ENCODE measurements at regions not wholly inside any gene's neighbourhood (a gene's known extent, or its start where the extent isn't known, plus 50 kb on each side); places are given as distances from the start of the nearest gene placed in this dataset.
"Not testable (repeated sequence)": the region's sequence is repeated elsewhere in the genome, so short reads cannot be mapped to it uniquely, and the experiment has no call there.

GRCh38 chr12:46647034-46647433 lies 178.8 kb downstream of the SLC38A4 start:
- Histone ChIP-seq H3K9me3 (replicated peaks in 1 of 2; ENCODE audit: control insufficient read depth in 1 of 2, insufficient read depth in 1 of 2, low read length in 2 of 2) (peaks cover 0 to 8% of the 10 kb centered on the region in 2 donors), H3K4me1 (ENCODE audit: control insufficient read depth in 1 of 2, insufficient read depth in 2 of 2, low read length in 2 of 2) (no peaks in the 10 kb centered on the region), H3K36me3 (replicated peaks in 1 of 2; ENCODE audit: control insufficient read depth in 1 of 2, insufficient read depth in 2 of 2, low read length in 2 of 2) (no peaks in the 10 kb centered on the region), H3K27ac (ENCODE audit: low read depth in 1 of 2, low read length in 2 of 2) (no peak overlapping the region), H3K79me2 (ENCODE audit: insufficient read depth, low read length) (no peaks in the 10 kb centered on the region), H3K9ac (ENCODE audit: insufficient read depth, low read length, poor library complexity, severe bottlenecking) (no peak overlapping the region), H4K20me1 (ENCODE audit: insufficient read depth, low read length) (no peaks in the 10 kb centered on the region), H2AFZ (ENCODE audit: insufficient read depth, low read depth, low read length, poor library complexity, severe bottlenecking) (no peak overlapping the region), H3K27me3 (ENCODE audit: control insufficient read depth in 2 of 2, insufficient read depth in 2 of 2, low read length in 2 of 2) (no peaks in the 10 kb centered on the region), H3K4me2 (replicated peaks; ENCODE audit: extremely low read depth, low read length, poor library complexity, severe bottlenecking) (no peak overlapping the region), H3K4me3 (replicated peaks in 1 of 3; ENCODE audit: low read depth in 2 of 3, low read length in 3 of 3) (no peak overlapping the region)
- no CpG with 5 or more reads among the region's 2 CpGs for WGBS (ENCODE audit: insufficient coverage)
- DNase-seq, result no peak
- H3K27me3 Mint-ChIP-seq (ENCODE audit: low read depth in 3 of 3), result peaks cover 0 to 3% (median 0%) of the 10 kb centered on the region in 3 donors
- H3K36me3 Mint-ChIP-seq, result peaks cover 0 to 3% of the 10 kb centered on the region in 2 donors
- no peaks in the 10 kb centered on the region for H3K4me1 Mint-ChIP-seq
- peaks cover 6 to 22% (median 10%) of the 10 kb centered on the region in 7 donors for H3K9me3 Mint-ChIP-seq
- TF ChIP-seq CTCF (IDR thresholded peaks at IDR 0.05), result no peak
- H3K4me3 Mint-ChIP-seq, result no peak overlapping the region
- intact Hi-C loops (cut with micrococcal nuclease), result no loop called here
- H3K27ac Mint-ChIP-seq, result no peak overlapping the region

GRCh38 chr12:46641649-46642048 lies 184.1 kb downstream of the SLC38A4 start:
- H3K4me3 Mint-ChIP-seq; H3K27ac Mint-ChIP-seq; H3K27me3 Mint-ChIP-seq (ENCODE audit: low read depth in 3 of 3); intact Hi-C loops (cut with micrococcal nuclease); H3K9ac ChIP-seq (ENCODE audit: insufficient read depth, low read length, poor library complexity, severe bottlenecking); H3K79me2 ChIP-seq (ENCODE audit: insufficient read depth, low read length); H3K27me3 ChIP-seq (ENCODE audit: control insufficient read depth in 2 of 2, insufficient read depth in 2 of 2, low read length in 2 of 2); H3K4me3 ChIP-seq (replicated peaks in 1 of 3; ENCODE audit: low read depth in 2 of 3, low read length in 3 of 3); H3K4me1 ChIP-seq (ENCODE audit: control insufficient read depth in 1 of 2, insufficient read depth in 2 of 2, low read length in 2 of 2); H3K27ac ChIP-seq (ENCODE audit: low read depth in 1 of 2, low read length in 2 of 2); H2AFZ ChIP-seq (ENCODE audit: insufficient read depth, low read depth, low read length, poor library complexity, severe bottlenecking); H3K4me2 ChIP-seq (replicated peaks; ENCODE audit: extremely low read depth, low read length, poor library complexity, severe bottlenecking); H3K36me3 Mint-ChIP-seq; H3K4me1 Mint-ChIP-seq; H4K20me1 ChIP-seq (ENCODE audit: insufficient read depth, low read length); H3K36me3 ChIP-seq (replicated peaks in 1 of 2; ENCODE audit: control insufficient read depth in 1 of 2, insufficient read depth in 2 of 2, low read length in 2 of 2); DNase-seq: not testable (repeated sequence)
- peaks cover 34 to 51% (median 48%) of the 10 kb centered on the region in 7 donors for H3K9me3 Mint-ChIP-seq
- peaks cover 20 to 41% of the 10 kb centered on the region in 2 donors for H3K9me3 ChIP-seq (replicated peaks in 1 of 2; ENCODE audit: control insufficient read depth in 1 of 2, insufficient read depth in 1 of 2, low read length in 2 of 2)
- no CpG with 5 or more reads among the region's 2 CpGs for WGBS (ENCODE audit: insufficient coverage)

All from CD14-positive monocyte (primary cell).